DOHH2 (cell line): ENCODE measurements at regions not wholly inside any gene's neighbourhood (a gene's known extent, or its start where the extent isn't known, plus 50 kb on each side); places are given as distances from the start of the nearest gene placed in this dataset.

ENCODE experiments used
- H3F3A ChIP-seq: fragments of 200-600 bp; sonication (generic), shearing (Covaris generic); 2 replicates; pipeline ENCODE4 v1.6.0; 2016; ENCODE audit warnings: antibody characterized with exemption, mild to moderate bottlenecking; ENCODE audit not compliant: control insufficient read depth, insufficient read depth
- H3K27ac ChIP-seq: fragments of 200-600 bp; sonication (generic); 2 replicates; pipeline ENCODE4 v1.5.1; 2014; ENCODE audit warnings: low read depth, mild to moderate bottlenecking, low read length, moderate library complexity
- H3K27me3 ChIP-seq: fragments of 200-600 bp; sonication (generic); 2 replicates; pipeline ENCODE4 v1.6.1; 2014; ENCODE audit warnings: mild to moderate bottlenecking, low read length, mixed read lengths; ENCODE audit not compliant: control insufficient read depth
- H3K36me3 ChIP-seq: fragments of 200-600 bp; sonication (generic); 2 replicates; pipeline ENCODE4 v1.6.1; 2014; ENCODE audit warnings: mild to moderate bottlenecking, low read length, moderate library complexity, mixed read lengths; ENCODE audit not compliant: control insufficient read depth
- H3K4me1 ChIP-seq: fragments of 200-600 bp; sonication (generic); 2 replicates; pipeline ENCODE4 v1.6.1; 2014; ENCODE audit warnings: mild to moderate bottlenecking, low read length, mixed read lengths; ENCODE audit not compliant: control insufficient read depth
- H3K4me2 ChIP-seq: fragments of 200-600 bp; sonication (generic); 2 replicates; pipeline ENCODE4 v1.6.0; 2014; ENCODE audit warnings: mild to moderate bottlenecking, low read length, moderate library complexity
- H3K4me3 ChIP-seq: fragments of 200-600 bp; sonication (generic); 2 replicates; pipeline ENCODE4 v1.5.1; 2014; ENCODE audit warnings: mild to moderate bottlenecking, low read length, mixed read lengths
- H3K79me2 ChIP-seq: fragments of 200-600 bp; sonication (generic); 2 replicates; pipeline ENCODE4 v1.6.1; 2014; ENCODE audit warnings: mild to moderate bottlenecking, low read length, mixed read lengths; ENCODE audit not compliant: control insufficient read depth
- H3K9me2 ChIP-seq: fragments of 200-600 bp; sonication (generic); replicated peaks from 2 replicates; pipeline ENCODE4 v1.6.1; 2014; ENCODE audit warnings: mild to moderate bottlenecking, low read length, mixed read lengths; ENCODE audit not compliant: control insufficient read depth
- H3K9me3 ChIP-seq: fragments of 200-600 bp; sonication (generic); 2 replicates; pipeline ENCODE4 v1.6.1; 2014; ENCODE audit warnings: antibody characterized with exemption, low read length, mixed read lengths; ENCODE audit not compliant: control insufficient read depth, insufficient read depth
- H4K20me1 ChIP-seq: fragments of 200-600 bp; sonication (generic); 2 replicates; pipeline ENCODE4 v1.6.0; 2014; ENCODE audit warnings: low read depth, mild to moderate bottlenecking, antibody characterized with exemption, low read length, moderate library complexity; ENCODE audit not compliant: control insufficient read depth, insufficient read depth
- CTCF ChIP-seq: fragments of 200-600 bp; sonication (generic); IDR thresholded peaks from one replicate; pipeline ENCODE4 v1.5.1; 2014; ENCODE audit warnings: antibody characterized with exemption, mild to moderate bottlenecking, low read depth, low read length; ENCODE audit not compliant: poor library complexity, severe bottlenecking
- EZH2phosphoT487 ChIP-seq: fragments of 200-600 bp; sonication (generic); IDR thresholded peaks from 2 replicates; pipeline ENCODE4 v1.6.1; 2017; ENCODE audit warnings: borderline replicate concordance, mild to moderate bottlenecking, antibody characterized with exemption, low read length, moderate library complexity, mixed read lengths

- Histone ChIP-seq H4K20me1 (no peaks in the 10 kb centered on the region), H3K9me3 (no peaks in the 10 kb centered on the region), H3K4me1 (no peaks in the 10 kb centered on the region), H3K4me3 (no peak overlapping the region), H3F3A (no peaks in the 10 kb centered on the region), H3K27me3 (no peaks in the 10 kb centered on the region), H3K36me3 (no peaks in the 10 kb centered on the region), H3K27ac (no peak overlapping the region), H3K9me2 (no peaks in the 10 kb centered on the region), H3K4me2 (no peak overlapping the region), H3K79me2 (no peaks in the 10 kb centered on the region)
- TF ChIP-seq EZH2phosphoT487, result no peak
- TF ChIP-seq CTCF, result no peak
These were observed 198.2 kb upstream of the PCSK5 start for GRCh38 chr9:75692309-75692708.

- no peaks in the 10 kb centered on the region for H4K20me1 ChIP-seq
- no peaks in the 10 kb centered on the region for H3F3A ChIP-seq
- H3K36me3 ChIP-seq, result no peaks in the 10 kb centered on the region
- H3K27me3 ChIP-seq, result no peaks in the 10 kb centered on the region
- H3K9me3 ChIP-seq, result no peaks in the 10 kb centered on the region
- H3K79me2 ChIP-seq, result no peaks in the 10 kb centered on the region
- no peak overlapping the region for H3K4me2 ChIP-seq
- no peaks in the 10 kb centered on the region for H3K9me2 ChIP-seq
- no peaks in the 10 kb centered on the region for H3K4me1 ChIP-seq
- TF ChIP-seq EZH2phosphoT487 (no peak), CTCF (no peak)
- H3K4me3 ChIP-seq, result no peak overlapping the region
- no peak overlapping the region for H3K27ac ChIP-seq
These were observed 194.6 kb upstream of the PCSK5 start for GRCh38 chr9:75695921-75696320.

GRCh38 chr9:75699017-75699416 lies 191.5 kb upstream of the PCSK5 start:
- TF ChIP-seq CTCF (no peak), EZH2phosphoT487 (no peak)
- Histone ChIP-seq H4K20me1 (no peaks in the 10 kb centered on the region), H3K9me3 (no peaks in the 10 kb centered on the region), H3K79me2 (no peaks in the 10 kb centered on the region), H3K4me2 (no peak overlapping the region), H3F3A (no peaks in the 10 kb centered on the region), H3K4me1 (no peaks in the 10 kb centered on the region), H3K27ac (no peak overlapping the region), H3K9me2 (no peaks in the 10 kb centered on the region), H3K4me3 (no peak overlapping the region), H3K36me3 (no peaks in the 10 kb centered on the region), H3K27me3 (no peaks in the 10 kb centered on the region)
